HG03442 (cell line): ENCODE measurements at regions not wholly inside any gene's neighbourhood (a gene's known extent, or its start where the extent isn't known, plus 50 kb on each side); places are given as distances from the start of the nearest gene placed in this dataset.

Experiments used
- ATAC-seq: cut with Tn5 transposase; IDR thresholded peaks from one replicate; pipeline ENCODE4 v1.9.1; 2021; ENCODE audit warnings: mild to moderate bottlenecking, moderate library complexity; ENCODE audit not compliant: unreplicated experiment

DNA sequence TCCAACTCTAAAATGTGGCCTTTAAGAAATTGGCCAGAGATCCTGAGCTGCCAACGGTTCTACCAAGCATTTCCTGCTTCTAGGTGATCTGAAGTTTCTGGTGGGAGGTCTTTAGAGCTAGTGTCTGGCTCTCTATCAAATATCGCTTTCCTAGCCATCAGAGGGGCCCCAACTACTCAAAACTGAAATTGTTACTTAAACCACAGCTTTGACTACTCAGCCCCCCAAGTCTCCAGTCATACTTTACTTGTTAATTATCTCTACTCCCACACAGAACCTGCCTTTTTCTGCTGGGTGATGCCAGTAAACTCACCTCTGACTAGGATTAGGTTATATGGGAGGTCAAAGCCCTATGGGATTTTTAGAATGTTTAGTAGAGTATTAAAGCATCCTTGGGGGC, 95.1 kb downstream of the FASLG start:
- ATAC-seq: no peak

DNA sequence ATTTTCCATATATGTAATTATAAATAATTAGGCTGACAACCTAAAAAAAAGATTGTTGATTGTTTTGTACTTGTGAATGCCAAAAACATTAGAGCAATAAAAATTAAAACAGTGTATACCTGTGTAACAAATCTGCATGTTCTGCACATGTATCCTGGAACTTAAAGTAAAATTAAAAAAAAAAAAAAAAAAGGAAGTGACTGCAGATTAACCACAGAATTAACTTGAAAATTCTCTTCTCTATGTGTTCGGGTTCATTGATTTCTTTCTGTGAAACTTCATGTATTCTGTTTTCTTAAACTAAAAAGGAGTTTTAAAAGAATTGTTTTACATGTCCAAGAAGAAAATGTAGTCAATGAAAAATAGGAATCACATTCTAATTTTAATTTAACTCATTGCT, 95.7 kb downstream of the FASLG start:
- no peak for ATAC-seq

DNA sequence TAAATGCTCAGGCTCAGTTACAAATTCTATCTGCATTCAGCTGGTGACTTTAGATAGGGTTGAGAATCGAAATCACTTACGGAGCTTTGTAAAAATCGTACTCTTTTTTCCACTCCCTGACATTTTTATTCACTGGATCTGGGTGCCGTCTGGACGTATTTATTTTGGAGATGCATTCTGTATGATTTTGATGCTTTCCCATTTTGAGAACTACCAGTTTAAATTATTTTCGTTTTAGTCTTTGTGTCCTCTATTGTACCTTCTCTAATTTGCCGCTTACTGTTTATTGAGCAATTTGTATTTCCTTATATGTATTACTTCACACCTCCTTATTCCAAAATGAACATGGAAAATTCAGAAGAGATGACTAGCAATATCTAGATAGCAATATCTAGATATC, 96.2 kb downstream of the FASLG start:
- no peak for ATAC-seq

DNA sequence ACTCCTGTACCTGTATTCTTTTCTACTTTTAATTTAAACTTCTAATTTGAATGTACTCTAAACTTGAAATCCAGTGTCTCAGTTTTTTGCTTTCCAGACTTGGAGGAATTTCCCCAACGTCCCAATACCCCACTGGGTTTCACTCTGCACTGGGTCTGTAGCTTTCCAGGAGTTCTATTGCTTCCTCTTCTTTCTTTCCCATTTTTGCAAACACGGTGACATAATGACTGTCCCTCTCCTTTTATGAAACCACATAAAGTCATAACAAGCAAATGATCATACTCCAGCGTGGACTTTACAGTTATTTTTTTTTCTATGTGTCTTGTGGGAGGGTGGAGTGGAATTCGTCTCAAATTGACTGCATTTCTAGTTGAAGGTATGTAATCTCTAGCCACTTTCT, 97.1 kb downstream of the FASLG start:
- no peak for ATAC-seq

DNA sequence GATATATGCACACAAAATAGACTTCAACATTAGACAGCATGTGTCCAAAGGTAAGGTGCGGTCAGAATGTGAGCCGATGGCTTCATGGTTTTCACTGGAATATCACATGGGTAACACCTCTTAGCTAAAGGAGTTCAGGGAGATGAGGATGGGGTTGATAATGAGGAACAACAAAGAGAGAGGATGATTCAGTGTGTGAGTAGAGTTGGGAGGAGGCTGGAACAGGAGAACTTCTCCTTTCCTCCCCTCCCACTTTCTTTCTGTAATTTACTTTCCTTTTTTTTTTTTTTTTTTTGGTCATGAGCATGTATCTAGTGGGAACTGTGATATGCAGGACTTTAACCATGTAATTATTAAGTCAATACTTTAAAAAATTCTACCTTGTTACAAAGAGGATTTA, 99.4 kb downstream of the FASLG start:
- ATAC-seq: no peak

DNA sequence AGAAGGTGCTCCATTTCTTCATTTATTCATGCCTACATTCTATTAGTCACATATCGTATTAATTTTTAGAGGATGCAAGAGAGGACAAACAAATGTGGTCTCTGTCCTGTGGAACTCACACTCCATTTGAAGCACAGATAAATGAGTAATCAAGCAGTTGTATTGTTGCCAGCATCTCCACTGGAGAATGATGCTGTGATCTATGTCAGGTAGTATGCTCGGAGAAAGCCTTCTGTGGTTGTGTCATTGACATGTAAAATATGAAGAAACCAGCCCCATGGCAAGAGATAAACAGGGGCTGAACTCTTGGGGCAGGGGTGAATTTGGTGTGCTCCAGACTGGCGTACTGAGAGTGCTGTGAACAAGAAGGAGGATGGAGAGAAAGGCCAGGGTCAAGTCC, 101.2 kb downstream of the FASLG start:
- ATAC-seq: no peak

DNA sequence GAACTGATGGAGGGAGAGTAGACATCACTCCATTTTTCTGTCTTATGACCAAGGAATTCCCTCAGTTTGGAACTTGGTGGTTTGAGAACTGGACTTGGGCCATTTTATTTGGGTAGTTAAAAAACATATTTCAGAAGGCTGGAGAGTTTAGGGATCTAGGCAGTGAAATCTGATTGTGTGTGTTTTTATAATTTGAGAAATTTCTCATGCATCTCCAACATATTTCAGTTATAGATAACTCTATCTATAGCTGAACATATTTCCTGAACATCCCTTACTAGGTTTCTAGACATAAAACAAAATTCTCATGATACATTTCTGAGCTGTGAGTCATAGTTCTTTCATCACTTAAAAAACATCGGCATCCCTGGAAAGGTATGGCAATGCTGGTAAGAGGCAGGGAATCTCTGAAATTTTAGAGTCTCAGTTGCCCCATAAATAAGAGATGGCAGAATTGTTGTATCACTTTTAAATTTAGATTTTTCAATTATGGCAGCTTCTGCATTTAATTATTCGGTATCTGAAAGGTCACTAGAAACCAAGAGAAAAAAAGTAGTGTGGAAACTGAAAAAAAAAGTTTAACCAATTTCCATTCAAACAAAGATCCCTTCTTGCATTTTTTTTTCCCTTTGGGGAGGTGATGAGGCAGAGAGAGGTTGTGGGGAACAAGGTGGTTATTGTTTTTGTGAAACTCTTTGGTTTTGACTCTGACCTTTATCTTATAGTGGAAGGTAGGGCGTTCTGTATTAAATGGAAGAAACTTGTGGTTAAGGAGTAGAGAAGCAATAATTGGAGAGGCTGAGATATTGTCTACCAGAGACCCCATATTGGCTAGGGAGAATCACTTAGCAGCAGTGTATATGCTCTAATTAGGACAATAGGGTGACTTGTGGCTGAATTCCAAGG, 102.9 kb downstream of the FASLG start:
- no peak for ATAC-seq

DNA sequence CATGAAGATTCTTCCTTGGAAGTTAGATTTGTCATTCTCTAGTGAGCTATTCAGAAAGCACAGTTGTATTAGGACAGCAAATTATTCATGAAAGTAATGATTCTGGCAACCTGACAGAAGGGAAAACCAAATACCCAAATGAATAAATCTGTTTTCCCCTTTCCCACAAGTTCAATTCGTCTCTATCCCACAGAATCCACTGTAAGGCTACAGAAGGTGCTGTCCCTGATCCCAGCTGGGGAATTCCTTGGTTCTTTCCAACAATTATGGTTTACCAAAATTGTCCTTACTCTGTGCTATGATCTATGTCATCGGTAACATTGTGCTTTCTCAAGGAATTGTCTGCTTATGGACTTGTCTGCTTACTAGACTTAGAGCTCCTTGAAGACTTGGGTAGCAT, 104.2 kb downstream of the FASLG start:
- no peak for ATAC-seq

DNA sequence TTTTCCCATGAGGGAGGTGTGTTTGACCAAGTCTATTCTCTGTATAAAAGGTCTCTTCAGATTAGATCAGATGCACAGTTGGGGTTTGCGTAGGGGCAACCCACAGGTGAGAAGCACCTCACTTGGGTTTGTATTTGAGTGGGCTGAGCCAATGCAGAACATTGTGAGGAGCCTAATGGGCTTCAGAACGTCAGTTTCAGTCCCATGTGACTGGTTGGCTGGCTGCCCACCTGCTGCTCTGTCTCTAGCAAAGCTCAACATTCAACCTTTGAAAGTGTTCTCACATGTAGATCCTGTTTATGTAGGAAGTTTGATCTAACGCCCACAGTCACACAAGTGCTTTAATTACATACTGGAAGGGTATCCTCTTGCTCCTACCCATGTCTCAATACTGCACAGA, 105.5 kb downstream of the FASLG start:
- ATAC-seq: no peak

DNA sequence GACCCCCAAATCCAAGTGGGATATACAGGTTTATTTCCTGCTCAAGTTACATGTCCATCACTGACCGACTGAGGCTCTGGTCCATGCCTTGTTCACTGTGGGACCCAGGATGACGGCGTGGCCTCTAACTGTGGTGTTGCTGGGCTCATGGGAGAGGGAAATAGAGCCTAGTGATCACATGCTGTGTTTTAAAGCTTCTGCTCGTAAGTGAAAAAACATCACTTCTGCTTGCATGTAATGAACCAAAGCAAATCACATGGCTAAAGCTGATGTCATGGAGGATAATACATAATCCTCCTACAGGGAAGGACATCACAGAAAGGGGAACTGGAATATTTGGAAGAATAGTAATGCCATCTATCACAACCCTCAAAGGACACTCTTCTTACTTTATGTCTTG, 107.6 kb downstream of the FASLG start:
- no peak for ATAC-seq

DNA sequence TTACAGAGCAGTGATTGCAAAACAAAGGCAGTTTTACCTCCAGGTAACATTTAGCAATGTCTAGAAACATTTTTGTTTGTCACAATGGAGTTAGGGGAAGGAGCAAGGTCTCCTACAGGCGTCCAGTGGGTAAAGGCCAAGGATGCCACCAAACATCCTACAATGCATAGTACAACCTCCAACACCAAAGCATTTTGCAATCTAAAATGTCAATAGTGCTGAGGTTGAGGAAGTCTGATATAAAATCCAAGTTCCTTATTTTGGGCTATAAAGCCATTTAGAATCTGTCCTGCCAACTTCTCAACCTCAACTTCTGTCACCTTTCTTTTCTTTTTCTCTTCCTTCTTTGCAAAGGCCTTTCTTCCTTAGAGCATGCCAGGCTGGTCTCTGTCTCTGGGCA, 111.2 kb downstream of the FASLG start:
- no peak for ATAC-seq

DNA sequence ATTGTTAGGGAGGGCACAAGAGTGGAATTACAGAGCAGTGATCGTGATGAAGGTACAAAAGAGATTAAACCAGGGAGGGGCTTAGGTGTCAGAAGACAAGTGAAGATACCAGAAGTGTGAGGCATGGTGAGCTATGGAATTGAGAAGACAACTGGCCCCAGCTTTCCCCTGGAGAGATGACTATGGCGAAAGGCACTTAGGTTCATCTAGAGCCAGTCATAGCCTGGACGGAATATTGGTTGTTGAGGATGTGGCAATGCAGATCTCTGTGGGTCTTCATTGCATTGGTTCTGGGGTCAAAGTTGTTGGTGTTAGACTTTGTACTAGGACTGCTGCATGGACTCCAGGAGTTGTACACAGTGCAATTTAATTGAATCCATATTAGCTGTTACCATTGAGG, 115.7 kb downstream of the FASLG start:
- ATAC-seq: no peak

DNA sequence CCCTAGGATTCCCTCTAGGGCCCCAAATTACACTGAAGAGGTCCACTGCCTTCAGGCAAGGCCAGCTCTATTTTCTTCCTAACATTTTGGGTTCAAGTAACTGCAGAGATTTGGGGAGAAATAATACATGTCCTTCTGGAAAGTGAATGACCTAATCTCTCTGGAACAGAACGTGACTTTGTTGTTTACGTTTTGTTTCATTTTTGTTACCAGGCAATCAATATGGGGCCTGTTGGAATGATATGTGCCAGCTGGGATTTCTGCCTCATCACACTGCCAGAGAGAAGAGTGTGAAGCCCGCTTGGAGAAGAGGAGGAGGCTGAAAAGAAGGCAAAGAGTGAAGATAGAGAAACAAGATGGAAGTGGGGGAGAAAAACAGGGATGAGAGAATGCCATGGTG, 116.7 kb downstream of the FASLG start:
- no peak for ATAC-seq

DNA sequence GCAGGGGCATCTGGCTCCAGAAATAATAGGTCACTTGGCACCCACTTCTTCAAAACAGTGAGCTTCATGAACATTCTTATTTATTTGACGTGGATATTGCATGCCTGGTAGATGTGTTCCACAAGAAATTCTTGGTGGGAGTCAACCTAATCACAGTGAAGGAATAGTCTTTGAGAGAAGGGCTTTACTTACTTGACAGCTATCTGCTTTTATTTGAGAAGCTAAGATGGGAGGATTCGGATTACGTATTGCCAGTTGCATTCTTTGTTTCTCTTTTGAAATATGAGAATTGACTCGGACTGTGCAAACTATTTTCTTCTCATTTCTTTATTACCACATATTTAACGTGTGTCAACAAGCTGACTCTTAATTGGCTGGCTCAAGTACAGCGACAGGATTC, 117.2 kb downstream of the FASLG start:
- ATAC-seq: no peak

DNA sequence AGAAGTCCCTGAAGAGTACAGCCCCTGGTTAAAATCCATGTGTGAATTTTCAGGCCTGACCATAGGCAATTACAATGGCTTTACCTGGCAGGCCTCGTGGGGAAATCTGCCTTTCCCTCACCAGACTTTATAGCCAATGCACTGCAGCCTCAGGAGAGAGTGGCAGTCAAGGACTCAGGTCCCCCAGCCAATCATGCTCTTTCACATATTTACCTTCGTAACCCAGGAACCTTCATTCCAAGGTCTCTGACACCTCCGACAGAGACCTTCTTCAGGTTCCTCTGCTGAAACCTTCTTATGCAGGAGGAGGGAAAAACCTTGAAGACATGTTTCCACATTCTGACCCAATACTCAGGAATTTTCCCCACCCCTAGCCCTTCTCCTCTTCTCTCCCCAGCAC, 118.9 kb downstream of the FASLG start:
- no peak for ATAC-seq

DNA sequence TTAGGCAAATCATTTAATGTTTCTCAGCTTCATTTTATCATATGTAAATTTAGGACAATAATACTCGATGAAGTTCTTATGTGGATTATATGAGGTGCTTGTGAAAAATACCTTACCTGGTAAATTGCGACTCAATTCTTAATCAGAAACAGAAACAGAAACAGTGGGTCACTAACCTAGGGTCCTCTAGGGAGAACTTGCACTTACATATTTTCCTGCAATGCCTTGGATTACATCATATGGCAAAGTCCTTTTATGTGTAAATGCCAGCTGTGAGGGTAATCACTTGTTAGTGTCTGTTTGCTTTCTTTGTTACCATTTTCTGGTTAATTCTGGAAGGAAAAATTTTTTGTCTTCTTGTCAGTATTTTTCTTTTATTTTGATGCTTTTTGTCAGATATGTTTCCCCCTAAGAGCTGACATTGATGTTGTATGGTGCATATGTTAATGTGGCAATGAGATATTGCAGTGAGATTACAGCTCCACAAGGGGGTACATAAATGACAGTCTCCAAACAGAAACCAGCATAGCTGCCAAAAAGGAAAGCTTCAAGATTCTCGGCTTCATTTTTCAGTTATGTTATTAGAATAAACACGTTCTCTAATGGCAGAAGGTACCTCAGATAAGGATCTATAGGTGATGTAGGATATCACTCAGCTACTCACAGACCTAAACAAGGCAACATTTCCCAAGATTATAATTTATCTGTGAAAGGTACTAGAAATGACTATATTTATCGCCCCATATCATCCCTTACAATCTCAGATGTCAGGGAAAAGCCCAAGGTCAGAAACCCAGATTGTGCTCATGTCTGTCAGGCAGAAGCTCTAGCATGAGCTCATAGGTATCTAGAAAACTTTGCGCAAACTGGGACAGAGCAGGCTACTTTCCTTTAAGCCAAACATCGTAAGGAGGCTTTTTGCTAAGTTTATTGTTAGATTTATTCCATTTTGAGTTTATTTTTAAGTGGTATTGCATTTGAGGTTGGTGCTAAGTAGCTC, 119.9 kb downstream of the FASLG start:
- peak; percentile 57 for ATAC-seq

DNA sequence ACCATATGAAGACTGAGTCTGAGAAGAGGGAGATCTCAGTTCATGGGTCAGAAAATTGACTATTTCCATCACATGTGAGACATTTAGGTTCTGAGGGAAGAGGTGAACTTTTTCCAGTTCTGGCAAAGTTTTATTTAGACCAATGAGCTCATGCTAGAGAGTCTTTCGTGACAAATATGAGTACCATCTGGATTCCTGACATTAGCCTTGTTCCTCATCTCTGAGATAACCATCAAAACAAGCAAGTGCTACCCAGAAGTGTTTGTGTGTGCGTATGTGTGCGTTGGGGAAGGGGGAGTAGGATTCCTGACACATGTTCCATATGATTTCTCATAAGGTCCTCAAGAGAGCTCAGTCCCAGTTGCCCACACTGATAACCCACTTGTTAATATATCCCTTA, 120.6 kb downstream of the FASLG start:
- no peak for ATAC-seq

DNA sequence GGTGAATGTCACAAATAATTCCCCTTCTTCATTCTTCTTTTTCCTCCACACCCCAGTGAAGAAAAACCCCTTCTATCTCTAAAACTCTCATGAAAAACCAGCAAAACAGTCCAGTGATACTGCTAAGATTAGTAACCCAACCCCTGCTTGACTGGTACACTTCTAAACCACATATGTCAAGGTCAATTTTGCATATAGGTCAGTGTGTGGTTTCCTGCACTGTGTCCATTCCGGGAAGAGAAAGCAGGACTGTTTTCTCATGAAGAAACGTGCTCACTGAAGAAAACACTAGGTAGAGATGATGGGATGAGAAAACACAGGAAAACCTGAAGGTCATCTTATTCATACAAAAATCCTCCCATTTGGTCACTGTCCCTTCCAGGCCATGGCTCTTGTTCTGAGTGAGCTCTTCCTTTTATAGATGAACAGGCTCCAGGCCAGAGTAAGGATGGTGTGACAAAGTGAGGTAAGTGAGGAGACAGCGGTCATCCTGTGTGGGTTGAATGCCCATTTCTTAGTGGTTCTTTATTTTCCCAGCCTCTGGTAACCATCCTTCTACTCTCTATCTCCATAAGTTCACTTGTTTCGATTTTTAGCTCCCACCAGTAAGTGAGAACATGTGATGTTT, 122.7 kb downstream of the FASLG start:
- ATAC-seq: peak; percentile 69

DNA sequence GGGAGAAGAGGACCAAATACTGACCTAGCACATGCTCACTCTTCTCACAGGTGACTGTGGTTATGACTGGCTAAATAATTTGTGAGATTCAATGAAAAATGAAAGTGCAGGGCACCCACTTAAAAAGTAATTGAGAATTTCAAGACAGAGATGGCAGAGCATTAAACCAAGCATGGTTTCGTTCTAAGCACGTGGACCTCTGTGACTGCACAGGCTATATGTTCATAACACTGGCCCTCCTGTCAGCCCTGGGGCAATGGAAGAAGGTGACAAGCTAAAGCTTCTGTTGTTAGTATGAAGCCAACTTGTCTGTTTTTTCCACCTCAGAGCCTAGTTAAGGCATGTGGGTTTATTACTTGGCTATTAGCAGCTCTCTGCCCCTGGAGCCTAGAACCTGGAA, 130.9 kb downstream of the FASLG start:
- no peak for ATAC-seq

DNA sequence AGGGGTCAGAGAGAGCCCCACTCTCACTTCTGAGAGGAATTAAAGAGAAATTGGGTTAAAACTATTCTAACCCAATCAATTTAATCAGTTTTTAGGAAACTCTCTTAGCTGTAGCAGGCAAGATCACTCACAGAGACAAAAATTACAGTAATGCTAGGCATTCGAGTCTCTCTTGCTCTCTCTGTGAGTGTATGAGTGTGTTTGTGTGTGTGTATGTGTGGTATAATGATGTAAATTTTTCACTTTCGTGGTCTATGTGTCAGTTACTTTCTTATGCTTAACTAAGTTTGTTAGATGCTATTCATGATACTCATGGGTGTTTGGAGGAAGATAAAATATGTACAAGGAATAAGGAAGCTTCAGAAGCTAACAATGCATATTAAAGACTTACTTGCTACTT, 131.3 kb downstream of the FASLG start:
- ATAC-seq: no peak

DNA sequence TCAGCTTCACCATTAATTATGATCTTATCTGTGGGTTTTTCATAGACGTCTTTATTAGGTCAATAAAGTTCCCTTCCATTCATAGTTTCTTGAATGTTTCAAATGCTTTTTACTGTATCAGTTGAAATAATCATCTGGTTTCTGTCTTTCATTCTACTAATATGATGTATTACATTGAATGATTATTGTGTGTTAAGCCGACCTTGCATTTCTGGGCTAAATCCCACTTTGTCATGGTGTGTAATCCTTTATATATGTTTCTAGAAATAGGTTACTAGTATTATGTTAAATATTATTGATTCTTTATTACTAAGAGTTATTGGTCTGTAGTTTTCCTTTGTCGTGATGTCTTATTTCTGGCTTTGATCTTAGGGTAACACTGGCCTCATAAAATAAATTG, 134.9 kb downstream of the FASLG start:
- no peak for ATAC-seq
